ENCODE measurements at regions not wholly inside any gene's neighbourhood (a gene's known extent, or its start where the extent isn't known, plus 50 kb on each side); places are given as distances from the start of the nearest gene placed in this dataset.

DNA sequence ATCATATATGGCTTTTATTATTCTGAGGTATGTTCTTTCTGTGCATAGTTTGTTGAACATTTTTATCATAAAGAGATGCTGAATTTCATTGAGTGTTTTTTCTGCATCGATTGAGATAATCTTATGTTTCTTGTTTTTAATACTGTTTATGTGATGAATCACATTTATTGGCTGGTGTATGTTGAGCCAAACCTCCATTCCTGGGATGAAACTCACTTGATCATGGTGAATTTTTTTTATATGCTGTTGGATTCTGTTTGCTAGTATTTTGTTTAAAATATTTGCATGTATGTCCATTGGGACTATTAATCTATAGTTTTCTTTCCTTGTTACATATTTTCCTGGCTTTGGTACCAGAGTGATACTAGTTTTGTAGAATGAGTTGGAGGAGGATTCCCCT, 500.2 kb downstream of the CDH11 start:
- Histone ChIP-seq H3K9me3 (replicated peaks in 1 of 2; ENCODE audit: control insufficient read depth in 2 of 2, insufficient read depth in 1 of 2, low read depth in 1 of 2, low read length in 2 of 2) (no peaks in the 10 kb centered on the region), H4K91ac (ENCODE audit: low read depth, low read length, poor library complexity) (no peak overlapping the region), H3K27me3 (ENCODE audit: control insufficient read depth in 3 of 3, insufficient read depth in 3 of 3, low read depth in 1 of 3, low read length in 3 of 3) (no peaks in the 10 kb centered on the region), H3K36me3 (replicated peaks in 1 of 2; ENCODE audit: control insufficient read depth in 2 of 2, insufficient read depth in 2 of 2, low read length in 2 of 2) (no peaks in the 10 kb centered on the region), H3K14ac (ENCODE audit: low read length) (no peak overlapping the region), H3K4me1 (ENCODE audit: control insufficient read depth in 2 of 2, insufficient read depth in 1 of 2, low read depth in 1 of 2, low read length in 2 of 2) (no peaks in the 10 kb centered on the region), H2BK120ac (ENCODE audit: low read depth, low read length) (no peak overlapping the region), H4K8ac (ENCODE audit: low read depth, low read length) (no peak overlapping the region), H2BK12ac (ENCODE audit: low read length) (no peak overlapping the region), H3K18ac (ENCODE audit: low read length) (no peak overlapping the region), H3K4me3 (ENCODE audit: low read length in 2 of 2) (no peak overlapping the region), H3K79me1 (ENCODE audit: low read depth, low read length) (no peaks in the 10 kb centered on the region), H3K23ac (ENCODE audit: low read depth, low read length, poor library complexity) (no peak overlapping the region), H3K27ac (replicated peaks; ENCODE audit: low read length) (no peak overlapping the region), H2AK5ac (ENCODE audit: low read depth, low read length) (no peak overlapping the region), H3K9ac (ENCODE audit: low read depth, low read length, poor library complexity) (no peak overlapping the region), H3K4ac (ENCODE audit: low read length) (no peak overlapping the region), H2BK5ac (ENCODE audit: low read length) (no peak overlapping the region), H2BK15ac (ENCODE audit: low read length) (no peak overlapping the region), H2AFZ (ENCODE audit: low read length) (no peak overlapping the region), H3K4me2 (ENCODE audit: insufficient read depth, low read length, poor library complexity, severe bottlenecking) (no peak overlapping the region)
- no CpG with 5 or more reads among the region's 1 CpG for WGBS, 2 donors (ENCODE audit: extremely low coverage in 2 of 2, insufficient read length in 2 of 2, insufficient replicate concordance in 1 of 2)
- DNase-seq (ENCODE audit: low spot score), result no peak

DNA sequence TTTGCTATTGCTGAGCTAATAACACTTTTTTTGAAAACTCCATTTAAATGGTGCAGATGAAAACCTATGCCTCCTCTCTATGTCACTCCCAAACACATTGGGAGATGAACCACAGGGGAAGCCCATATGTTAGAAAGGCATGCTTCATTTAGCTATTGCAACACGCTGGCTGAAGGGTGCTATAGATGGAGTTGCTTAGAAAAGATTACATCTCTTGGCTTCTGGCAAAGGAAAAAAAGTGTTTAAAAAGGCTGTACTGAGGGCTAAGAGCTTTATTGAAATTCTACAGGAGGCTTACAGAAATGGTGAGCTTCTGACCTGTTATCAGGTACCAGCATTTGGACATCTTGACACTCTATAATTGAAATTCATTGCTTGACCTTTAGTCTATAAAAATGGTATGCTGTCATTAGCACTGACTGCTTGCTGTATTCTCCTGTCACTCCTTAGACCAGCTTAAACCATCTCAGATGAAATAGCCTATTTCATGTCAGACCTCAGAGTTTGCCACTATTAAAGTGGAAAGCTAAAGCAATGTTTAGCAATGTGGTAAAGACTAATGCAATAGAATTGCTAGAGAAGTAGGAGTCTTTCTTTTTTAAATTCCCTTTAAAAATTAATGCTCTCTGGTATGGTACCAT, 503.9 kb downstream of the CDH11 start:
- H4K8ac ChIP-seq (ENCODE audit: low read depth, low read length), result no peak overlapping the region

DNA sequence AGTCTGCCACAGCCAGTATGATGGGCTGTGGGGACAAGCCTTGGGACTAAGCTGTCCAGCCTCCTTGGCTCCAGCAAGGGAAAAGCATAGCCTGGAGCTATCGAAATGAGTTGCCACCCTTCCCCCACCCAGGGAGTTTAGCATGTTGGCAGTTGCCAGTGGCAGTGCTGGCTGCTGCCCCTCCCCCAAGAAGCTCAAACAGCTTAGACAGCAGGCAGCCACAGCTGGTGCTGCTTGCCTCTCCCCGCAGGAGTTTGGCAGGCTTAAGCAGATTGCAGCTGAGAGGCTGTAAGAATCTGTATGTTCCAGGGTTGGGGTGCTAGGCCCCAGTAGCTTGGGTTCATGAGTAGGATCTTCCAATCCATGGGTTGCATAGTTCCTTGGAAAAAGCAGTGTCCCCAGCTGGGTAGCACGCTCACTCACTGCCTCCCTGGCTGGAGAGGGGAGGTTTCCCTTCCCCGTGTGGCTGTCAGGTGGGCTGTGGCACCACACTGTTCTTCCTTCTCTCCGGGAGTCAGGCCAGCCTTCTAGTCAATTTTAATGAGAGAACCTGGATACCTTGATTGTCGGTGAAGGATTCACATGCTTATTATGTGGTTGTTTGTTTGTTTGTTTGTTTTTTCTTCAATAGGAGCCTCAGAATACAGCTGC, 506.1 kb downstream of the CDH11 start:
- H2AFZ ChIP-seq (ENCODE audit: low read length), result peak overlapping the region; percentile 45
- H3K4me2 ChIP-seq (ENCODE audit: insufficient read depth, low read length, poor library complexity, severe bottlenecking), result no peak overlapping the region
- WGBS, 2 donors (ENCODE audit: extremely low coverage in 2 of 2, insufficient read length in 2 of 2, insufficient replicate concordance in 1 of 2), result no CpG with 5 or more reads among the region's 6 CpGs
- H4K8ac ChIP-seq (ENCODE audit: low read depth, low read length), result peak overlapping the region; percentile 4
- no peak overlapping the region for H3K9ac ChIP-seq (ENCODE audit: low read depth, low read length, poor library complexity)
- no peaks in the 10 kb centered on the region for H3K36me3 ChIP-seq (replicated peaks in 1 of 2; ENCODE audit: control insufficient read depth in 2 of 2, insufficient read depth in 2 of 2, low read length in 2 of 2)
- H3K18ac ChIP-seq (ENCODE audit: low read length), result peak overlapping the region; percentile 79
- no peak overlapping the region for H3K4ac ChIP-seq (ENCODE audit: low read length)
- no peak overlapping the region for H2BK5ac ChIP-seq (ENCODE audit: low read length)
- H3K4me1 ChIP-seq (ENCODE audit: control insufficient read depth in 2 of 2, insufficient read depth in 1 of 2, low read depth in 1 of 2, low read length in 2 of 2), result peaks cover 0 to 8% of the 10 kb centered on the region in 2 donors
- no peaks in the 10 kb centered on the region for H3K79me1 ChIP-seq (ENCODE audit: low read depth, low read length)
- H4K91ac ChIP-seq (ENCODE audit: low read depth, low read length, poor library complexity), result no peak overlapping the region
- H2BK12ac ChIP-seq (ENCODE audit: low read length), result peak overlapping the region; percentile 77
- no peaks in the 10 kb centered on the region for H3K9me3 ChIP-seq (replicated peaks in 1 of 2; ENCODE audit: control insufficient read depth in 2 of 2, insufficient read depth in 1 of 2, low read depth in 1 of 2, low read length in 2 of 2)
- peak; percentile 39 for DNase-seq (ENCODE audit: low spot score)
- no peak overlapping the region for H3K27ac ChIP-seq (replicated peaks; ENCODE audit: low read length)
- no peak overlapping the region for H3K14ac ChIP-seq (ENCODE audit: low read length)
- no peak overlapping the region for H2BK120ac ChIP-seq (ENCODE audit: low read depth, low read length)
- no peak overlapping the region for H3K4me3 ChIP-seq (ENCODE audit: low read length in 2 of 2)
- H3K27me3 ChIP-seq (ENCODE audit: control insufficient read depth in 3 of 3, insufficient read depth in 3 of 3, low read depth in 1 of 3, low read length in 3 of 3), result no peaks in the 10 kb centered on the region
- H3K23ac ChIP-seq (ENCODE audit: low read depth, low read length, poor library complexity), result no peak overlapping the region
- no peak overlapping the region for H2AK5ac ChIP-seq (ENCODE audit: low read depth, low read length)
- peak overlapping the region; percentile 10 for H2BK15ac ChIP-seq (ENCODE audit: low read length)

More for the DNA sequence above, 503.9 kb downstream of the CDH11 start:
- DNase-seq (ENCODE audit: low spot score), result no peak
- Histone ChIP-seq H3K4me2 (ENCODE audit: insufficient read depth, low read length, poor library complexity, severe bottlenecking) (no peak overlapping the region), H2BK5ac (ENCODE audit: low read length) (no peak overlapping the region), H2BK12ac (ENCODE audit: low read length) (no peak overlapping the region), H2AFZ (ENCODE audit: low read length) (no peak overlapping the region), H3K4me1 (ENCODE audit: control insufficient read depth in 2 of 2, insufficient read depth in 1 of 2, low read depth in 1 of 2, low read length in 2 of 2) (peaks cover 0 to 8% of the 10 kb centered on the region in 2 donors), H3K9me3 (replicated peaks in 1 of 2; ENCODE audit: control insufficient read depth in 2 of 2, insufficient read depth in 1 of 2, low read depth in 1 of 2, low read length in 2 of 2) (no peaks in the 10 kb centered on the region), H3K27ac (replicated peaks; ENCODE audit: low read length) (no peak overlapping the region), H3K9ac (ENCODE audit: low read depth, low read length, poor library complexity) (no peak overlapping the region), H2BK15ac (ENCODE audit: low read length) (no peak overlapping the region), H3K23ac (ENCODE audit: low read depth, low read length, poor library complexity) (no peak overlapping the region), H4K91ac (ENCODE audit: low read depth, low read length, poor library complexity) (no peak overlapping the region), H3K36me3 (replicated peaks in 1 of 2; ENCODE audit: control insufficient read depth in 2 of 2, insufficient read depth in 2 of 2, low read length in 2 of 2) (no peaks in the 10 kb centered on the region), H2AK5ac (ENCODE audit: low read depth, low read length) (no peak overlapping the region), H3K4me3 (ENCODE audit: low read length in 2 of 2) (no peak overlapping the region), H3K4ac (ENCODE audit: low read length) (no peak overlapping the region), H3K18ac (ENCODE audit: low read length) (no peak overlapping the region), H3K79me1 (ENCODE audit: low read depth, low read length) (no peaks in the 10 kb centered on the region), H3K14ac (ENCODE audit: low read length) (no peak overlapping the region), H3K27me3 (ENCODE audit: control insufficient read depth in 3 of 3, insufficient read depth in 3 of 3, low read depth in 1 of 3, low read length in 3 of 3) (no peaks in the 10 kb centered on the region), H2BK120ac (ENCODE audit: low read depth, low read length) (no peak overlapping the region)
- no CpG with 5 or more reads among the region's 1 CpG for WGBS, 2 donors (ENCODE audit: extremely low coverage in 2 of 2, insufficient read length in 2 of 2, insufficient replicate concordance in 1 of 2)

DNA sequence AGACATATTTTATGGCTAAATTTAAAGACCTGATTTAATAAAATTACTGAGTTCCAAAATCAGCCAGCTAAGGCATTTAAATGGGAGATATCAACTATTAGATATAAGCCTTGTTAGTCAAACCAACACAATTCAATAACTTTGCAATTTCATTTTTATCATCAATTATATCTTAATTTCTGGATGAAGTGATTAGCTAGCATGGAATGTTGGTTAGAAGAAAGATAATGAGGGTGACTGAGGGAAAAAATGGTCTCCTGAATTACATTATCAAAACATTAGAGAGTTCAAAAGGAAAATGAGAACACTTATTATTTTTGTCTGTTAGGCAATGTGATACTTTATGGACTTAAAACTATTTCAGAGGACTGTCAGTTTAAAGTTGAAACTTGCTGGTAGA, 525.7 kb downstream of the CDH11 start:
- H2BK12ac ChIP-seq (ENCODE audit: low read length), result no peak overlapping the region
- H3K27me3 ChIP-seq (ENCODE audit: control insufficient read depth in 3 of 3, insufficient read depth in 3 of 3, low read depth in 1 of 3, low read length in 3 of 3), result no peaks in the 10 kb centered on the region
- H2AFZ ChIP-seq (ENCODE audit: low read length), result no peak overlapping the region
- no peak overlapping the region for H3K23ac ChIP-seq (ENCODE audit: low read depth, low read length, poor library complexity)
- H3K4me2 ChIP-seq (ENCODE audit: insufficient read depth, low read length, poor library complexity, severe bottlenecking), result no peak overlapping the region
- H3K27ac ChIP-seq (replicated peaks; ENCODE audit: low read length), result no peak overlapping the region
- H3K4ac ChIP-seq (ENCODE audit: low read length), result no peak overlapping the region
- H2BK120ac ChIP-seq (ENCODE audit: low read depth, low read length), result no peak overlapping the region
- no peak overlapping the region for H3K14ac ChIP-seq (ENCODE audit: low read length)
- H4K91ac ChIP-seq (ENCODE audit: low read depth, low read length, poor library complexity), result no peak overlapping the region
- no peaks in the 10 kb centered on the region for H3K79me1 ChIP-seq (ENCODE audit: low read depth, low read length)
- no peaks in the 10 kb centered on the region for H3K4me1 ChIP-seq (ENCODE audit: control insufficient read depth in 2 of 2, insufficient read depth in 1 of 2, low read depth in 1 of 2, low read length in 2 of 2)
- no peak overlapping the region for H3K9ac ChIP-seq (ENCODE audit: low read depth, low read length, poor library complexity)
- no peak overlapping the region for H4K8ac ChIP-seq (ENCODE audit: low read depth, low read length)
- no peaks in the 10 kb centered on the region for H3K9me3 ChIP-seq (replicated peaks in 1 of 2; ENCODE audit: control insufficient read depth in 2 of 2, insufficient read depth in 1 of 2, low read depth in 1 of 2, low read length in 2 of 2)
- no peak overlapping the region for H3K18ac ChIP-seq (ENCODE audit: low read length)
- no peak overlapping the region for H2BK15ac ChIP-seq (ENCODE audit: low read length)
- no peak overlapping the region for H3K4me3 ChIP-seq (ENCODE audit: low read length in 2 of 2)
- H2AK5ac ChIP-seq (ENCODE audit: low read depth, low read length), result no peak overlapping the region
- no peak for DNase-seq (ENCODE audit: low spot score)
- H2BK5ac ChIP-seq (ENCODE audit: low read length), result no peak overlapping the region
- no peaks in the 10 kb centered on the region for H3K36me3 ChIP-seq (replicated peaks in 1 of 2; ENCODE audit: control insufficient read depth in 2 of 2, insufficient read depth in 2 of 2, low read length in 2 of 2)
